Lung (tissue), 11 donors: ENCODE measurements at regions not wholly inside any gene's neighbourhood (a gene's known extent, or its start where the extent isn't known, plus 50 kb on each side); places are given as distances from the start of the nearest gene placed in this dataset.

ENCODE experiments used
- ATAC-seq: fragments of 200-7000 bp; cut with Tn5 transposase; one replicate; pipeline ENCODE4 v1.9.1; 2020; ENCODE audit warnings: moderate number of reproducible peaks; ENCODE audit not compliant: insufficient read depth, low FRiP score
- DNase-seq, 3 donors: peaks; one replicate each; pipeline ENCODE4 v3.0.0-alpha.2; 2013 to 2017
- H3K27ac ChIP-seq, 2 donors: one replicate each; pipeline ENCODE4 v1.5.1; 2013; ENCODE audit warnings: mild to moderate bottlenecking in 2 of 2, moderate library complexity in 2 of 2, control low read depth in 1 of 2, inconsistent platforms in 1 of 2, low read depth in 1 of 2, low read length in 1 of 2
- H3K27me3 ChIP-seq, 3 donors: one replicate each; pipeline ENCODE4 v1.5.1; 2013; ENCODE audit warnings: low read length in 2 of 3; ENCODE audit not compliant: control insufficient read depth in 3 of 3, insufficient read depth in 3 of 3
- H3K36me3 ChIP-seq, 4 donors: one replicate each; pipeline ENCODE4 v1.5.1; 2013; ENCODE audit warnings: low read length in 4 of 4, mild to moderate bottlenecking in 1 of 4, moderate library complexity in 1 of 4; ENCODE audit not compliant: control insufficient read depth in 4 of 4, insufficient read depth in 4 of 4
- H3K4me1 ChIP-seq, 5 donors: one replicate each; pipeline ENCODE4 v1.5.1; 2013; ENCODE audit warnings: low read length in 5 of 5, mild to moderate bottlenecking in 2 of 5, moderate library complexity in 1 of 5; ENCODE audit not compliant: control insufficient read depth in 5 of 5, insufficient read depth in 5 of 5
- H3K4me3 ChIP-seq: one replicate; pipeline ENCODE4 v1.5.1; 2013; ENCODE audit warnings: mild to moderate bottlenecking, control low read depth, moderate library complexity
- H3K9ac ChIP-seq, 2 donors: one replicate each; pipeline ENCODE4 v1.5.1; 2013; ENCODE audit warnings: low read length in 2 of 2, control low read depth in 1 of 2; ENCODE audit not compliant: insufficient read depth in 1 of 2
- H3K9me3 ChIP-seq, 4 donors: one replicate each; pipeline ENCODE4 v1.5.1; 2013; ENCODE audit warnings: low read length in 3 of 4, mild to moderate bottlenecking in 1 of 4, moderate library complexity in 1 of 4; ENCODE audit not compliant: control insufficient read depth in 4 of 4, insufficient read depth in 3 of 4
- CTCF ChIP-seq: IDR thresholded peaks from 2 replicates; pipeline ENCODE4 v1.5.1; 2012; ENCODE audit warnings: mild to moderate bottlenecking; ENCODE audit errors: control extremely low read depth, extremely low read depth
- WGBS, 2 donors: extraction: QIAGEN DNeasy Blood & Tissue Kit; methylation state at CpG; one replicate each; pipeline ENCODE4 v1.1.7; 2013; 5-methylcytosine and 5-hydroxymethylcytosine counted together
- donor health status: control.
- donor health status: control.
- donor health status: Bipolar disorder and iron deficiency.
- donor health status: healthy.
- donor health status: DM: yes; HTN: yes; CAD: no.

GRCh38 chr1:3971981-3972380 is 71.9 kb upstream of the C1orf174 start:
- H3K27ac ChIP-seq, result no peak overlapping the region
- no peak overlapping the region for H3K9ac ChIP-seq
- TF ChIP-seq CTCF, result no peak
- no peaks in the 10 kb centered on the region for H3K36me3 ChIP-seq
- no peak for ATAC-seq
- no peak overlapping the region for H3K4me3 ChIP-seq
- peaks cover 0 to 10% (median 0%) of the 10 kb centered on the region in 4 donors for H3K9me3 ChIP-seq
- 82 to 87% methylated on average over 5 of the region's 5 CpGs for WGBS, 2 donors
- no peaks in the 10 kb centered on the region for H3K4me1 ChIP-seq
- DNase-seq, result no peak
- peaks cover 0 to 8% (median 2%) of the 10 kb centered on the region in 3 donors for H3K27me3 ChIP-seq

DNA sequence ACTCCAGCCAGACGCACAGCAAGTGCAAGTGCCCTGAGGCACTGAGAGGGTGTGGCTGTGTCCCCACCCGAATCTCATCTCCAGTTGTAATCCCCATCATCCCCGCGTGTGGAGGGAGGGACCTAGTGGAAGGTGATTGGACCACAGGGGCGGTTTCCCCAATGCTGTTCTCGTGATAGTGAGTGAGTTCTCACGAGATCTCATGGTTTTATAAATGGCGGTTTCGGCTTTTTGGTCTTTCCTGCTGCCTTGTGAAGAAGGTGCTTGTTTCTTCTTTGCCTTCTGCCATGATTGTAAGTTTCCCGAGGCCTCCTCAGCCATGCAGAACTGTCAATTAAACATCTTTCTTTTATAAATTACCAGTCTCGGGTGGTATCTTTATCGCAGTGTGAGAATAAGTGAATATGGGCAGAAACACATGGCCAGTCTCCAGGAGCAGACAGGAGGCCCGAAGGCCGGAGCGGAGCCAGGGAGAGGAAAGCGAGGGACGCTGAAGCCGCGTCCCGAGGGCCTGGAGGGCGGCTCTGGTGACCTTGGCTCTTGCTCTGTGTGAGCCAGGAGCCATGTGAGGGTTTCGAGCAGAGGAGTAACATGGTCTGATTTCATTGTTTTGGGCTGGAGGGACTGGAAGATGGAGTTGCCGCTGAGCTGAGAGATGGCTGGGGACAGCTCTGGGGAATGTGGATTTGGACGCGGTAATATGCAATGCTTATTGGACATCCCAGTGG is 76.0 kb upstream of the C1orf174 start:
- Histone ChIP-seq H3K36me3 (no peaks in the 10 kb centered on the region), H3K9ac (no peak overlapping the region), H3K27me3 (peaks cover 0 to 8% (median 2%) of the 10 kb centered on the region in 3 donors), H3K4me3 (no peak overlapping the region), H3K27ac (no peak overlapping the region), H3K9me3 (peaks cover 0 to 4% (median 0%) of the 10 kb centered on the region in 4 donors), H3K4me1 (peaks cover 0 to 8% (median 0%) of the 10 kb centered on the region in 5 donors)
- DNase-seq (no peak), ATAC-seq (no peak)
- 83 to 84% methylated on average over 25 of the region's 25 CpGs for WGBS, 2 donors
- TF ChIP-seq CTCF, result no peak

DNA sequence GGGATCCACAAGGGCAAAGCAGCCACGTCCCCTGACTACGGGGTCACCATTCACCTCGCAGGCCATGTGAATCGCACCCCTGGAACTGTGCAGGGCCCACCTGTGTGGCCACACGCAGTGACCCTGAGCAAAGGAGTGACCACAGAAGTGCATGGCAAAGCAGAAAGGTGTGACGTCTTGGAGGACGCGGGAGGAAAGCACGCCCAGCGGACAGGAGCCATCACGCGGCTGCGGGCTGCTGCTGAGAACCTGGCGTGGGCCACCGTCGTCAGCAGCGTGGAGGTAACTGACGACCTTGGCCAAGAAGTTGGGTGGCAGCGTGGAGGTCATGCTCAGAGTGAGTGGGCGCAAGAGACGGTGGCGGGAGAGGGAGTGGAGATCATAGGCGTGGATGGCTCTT is 76.7 kb upstream of the C1orf174 start:
- Histone ChIP-seq H3K4me1 (peaks cover 0 to 8% (median 0%) of the 10 kb centered on the region in 5 donors), H3K27me3 (peaks cover 0 to 8% (median 2%) of the 10 kb centered on the region in 3 donors), H3K4me3 (no peak overlapping the region), H3K36me3 (no peaks in the 10 kb centered on the region), H3K27ac (no peak overlapping the region), H3K9me3 (peaks cover 0 to 4% (median 0%) of the 10 kb centered on the region in 4 donors), H3K9ac (no peak overlapping the region)
- DNase-seq, result no peak
- 90 to 94% methylated on average over 23 of the region's 23 CpGs for WGBS, 2 donors
- ATAC-seq, result no peak
- TF ChIP-seq CTCF, result no peak
